ENCODE measurements at regions not wholly inside any gene's neighbourhood (a gene's known extent, or its start where the extent isn't known, plus 50 kb on each side); places are given as distances from the start of the nearest gene placed in this dataset.
A peak's percentile ranks its signal among the peaks of the same experiment; 100 is the strongest.

GRCh38 chrX:97692575-97692974, 808.9 kb downstream of the RPA4 start:
- TF ChIP-seq, protein P1, sequence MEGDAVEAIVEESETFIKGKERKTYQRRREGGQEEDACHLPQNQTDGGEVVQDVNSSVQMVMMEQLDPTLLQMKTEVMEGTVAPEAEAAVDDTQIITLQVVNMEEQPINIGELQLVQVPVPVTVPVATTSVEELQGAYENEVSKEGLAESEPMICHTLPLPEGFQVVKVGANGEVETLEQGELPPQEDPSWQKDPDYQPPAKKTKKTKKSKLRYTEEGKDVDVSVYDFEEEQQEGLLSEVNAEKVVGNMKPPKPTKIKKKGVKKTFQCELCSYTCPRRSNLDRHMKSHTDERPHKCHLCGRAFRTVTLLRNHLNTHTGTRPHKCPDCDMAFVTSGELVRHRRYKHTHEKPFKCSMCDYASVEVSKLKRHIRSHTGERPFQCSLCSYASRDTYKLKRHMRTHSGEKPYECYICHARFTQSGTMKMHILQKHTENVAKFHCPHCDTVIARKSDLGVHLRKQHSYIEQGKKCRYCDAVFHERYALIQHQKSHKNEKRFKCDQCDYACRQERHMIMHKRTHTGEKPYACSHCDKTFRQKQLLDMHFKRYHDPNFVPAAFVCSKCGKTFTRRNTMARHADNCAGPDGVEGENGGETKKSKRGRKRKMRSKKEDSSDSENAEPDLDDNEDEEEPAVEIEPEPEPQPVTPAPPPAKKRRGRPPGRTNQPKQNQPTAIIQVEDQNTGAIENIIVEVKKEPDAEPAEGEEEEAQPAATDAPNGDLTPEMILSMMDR (IDR thresholded peaks at IDR 0.05; ENCODE audit: control extremely low read depth in 1 of 3, insufficient read depth in 1 of 3, low read depth in 1 of 3, low read length in 3 of 3), result no peak
- TF ChIP-seq, protein P2, sequence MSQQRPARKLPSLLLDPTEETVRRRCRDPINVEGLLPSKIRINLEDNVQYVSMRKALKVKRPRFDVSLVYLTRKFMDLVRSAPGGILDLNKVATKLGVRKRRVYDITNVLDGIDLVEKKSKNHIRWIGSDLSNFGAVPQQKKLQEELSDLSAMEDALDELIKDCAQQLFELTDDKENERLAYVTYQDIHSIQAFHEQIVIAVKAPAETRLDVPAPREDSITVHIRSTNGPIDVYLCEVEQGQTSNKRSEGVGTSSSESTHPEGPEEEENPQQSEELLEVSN (IDR thresholded peaks at IDR 0.05), result no peak
- TF ChIP-seq TAF1 (IDR thresholded peaks at IDR 0.05; ENCODE audit: low read depth, low read length) (no peak), YY1 (IDR thresholded peaks at IDR 0.05; ENCODE audit: low read depth, low read length) (no peak), RAD21 (IDR thresholded peaks at IDR 0.05 in 1 of 2, conservative IDR thresholded peaks at IDR 0.05 in 1 of 2; ENCODE audit: low read depth in 2 of 2, low read length in 2 of 2) (peak in 1 of 2 experiments; percentile 22; a peak in 1 of 4 replicates), GABPA (IDR thresholded peaks at IDR 0.05; ENCODE audit: borderline replicate concordance, insufficient read depth, low read length) (no peak), HDAC2 (IDR thresholded peaks at IDR 0.05; ENCODE audit: borderline replicate concordance in 1 of 2, low read depth in 2 of 2, low read length in 2 of 2) (no peak), POLR2AphosphoS5 (IDR thresholded peaks at IDR 0.05; ENCODE audit: low read depth, low read length) (no peak), POLR2A (IDR thresholded peaks at IDR 0.05; ENCODE audit: control extremely low read depth in 1 of 2, low read depth in 2 of 2, low read length in 2 of 2) (no peak)
- TF ChIP-seq, protein P3, sequence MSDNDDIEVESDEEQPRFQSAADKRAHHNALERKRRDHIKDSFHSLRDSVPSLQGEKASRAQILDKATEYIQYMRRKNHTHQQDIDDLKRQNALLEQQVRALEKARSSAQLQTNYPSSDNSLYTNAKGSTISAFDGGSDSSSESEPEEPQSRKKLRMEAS (IDR thresholded peaks at IDR 0.05), result no peak
